IMR-90 (cell line): ENCODE measurements at regions not wholly inside any gene's neighbourhood (a gene's known extent, or its start where the extent isn't known, plus 50 kb on each side); places are given as distances from the start of the nearest gene placed in this dataset.

Source experiments
- ATAC-seq: fragments of 200-7000 bp; cut with Tn5 transposase; 2 replicates; pipeline ENCODE4 v1.9.1; 2020; ENCODE audit warnings: low read depth, mild to moderate bottlenecking, moderate library complexity
- BruUV-seq: library from RNA; stranded (reverse); fragments of 400-500 nt; replicated peaks from 2 replicates; lab custom pipeline; 2021; lab: Mats Ljungman, UMichigan
- CTCF ChIA-PET: fragments of 300-600 bp; formaldehyde crosslinking; extraction: SDS; loops from one replicate; lab custom pipeline; 2021; ENCODE audit warnings: antibody characterized with exemption; lab: Yijun Ruan, JAX
- POLR2A ChIA-PET: fragments of 300-600 bp; sonication (Branson Sonifier 250); formaldehyde crosslinking; loops from one replicate; lab custom pipeline; 2022; ENCODE audit warnings: antibody characterized with exemption; ENCODE audit not compliant: unreplicated experiment; lab: Charles Lee
- DNase-seq: peaks from one replicate; pipeline ENCODE4 v3.0.0; 2013
- H2AFZ ChIP-seq: replicated peaks from 2 replicates; pipeline ENCODE3; 2013; ENCODE audit warnings: low read length, mild to moderate bottlenecking; ENCODE audit not compliant: poor library complexity
- H2AK5ac ChIP-seq: 2 replicates; pipeline ENCODE4 v1.6.1; 2013; ENCODE audit warnings: low read depth, low read length, inconsistent platforms
- H2AK9ac ChIP-seq: replicated peaks from 2 replicates; pipeline ENCODE3; 2013; ENCODE audit warnings: mild to moderate bottlenecking, low read depth, low read length, moderate library complexity; ENCODE audit not compliant: poor library complexity
- H2BK120ac ChIP-seq: 2 replicates; pipeline ENCODE4 v1.6.1; 2013; ENCODE audit warnings: low read depth, low read length, inconsistent platforms
- H2BK15ac ChIP-seq: 3 replicates; pipeline ENCODE4 v1.6.1; 2013; ENCODE audit warnings: low read depth, low read length, inconsistent platforms
- H2BK20ac ChIP-seq: 2 replicates; pipeline ENCODE4 v1.6.1; 2013; ENCODE audit warnings: low read depth, mild to moderate bottlenecking, inconsistent platforms, low read length, moderate library complexity
- H2BK5ac ChIP-seq: 2 replicates; pipeline ENCODE4 v1.6.1; 2013; ENCODE audit warnings: mild to moderate bottlenecking, low read depth, low read length, inconsistent platforms; ENCODE audit not compliant: poor library complexity, severe bottlenecking
- H3K14ac ChIP-seq: replicated peaks from 2 replicates; pipeline ENCODE4 v1.6.1; 2013; ENCODE audit warnings: low read depth, low read length, inconsistent platforms
- H3K18ac ChIP-seq: 2 replicates; pipeline ENCODE4 v1.6.1; 2013; ENCODE audit warnings: low read depth, low read length, control low read depth
- H3K23ac ChIP-seq: 2 replicates; pipeline ENCODE4 v1.6.1; 2013; ENCODE audit warnings: low read depth, low read length, inconsistent platforms
- H3K27ac ChIP-seq: 2 replicates; pipeline ENCODE4 v1.5.1; 2013; ENCODE audit warnings: mild to moderate bottlenecking, control low read depth, low read length; ENCODE audit not compliant: insufficient read depth
- H3K27me3 ChIP-seq: 2 replicates; pipeline ENCODE4 v1.6.1; 2013; ENCODE audit warnings: low read length; ENCODE audit not compliant: control insufficient read depth, insufficient read depth
- H3K36me3 ChIP-seq: 2 replicates; pipeline ENCODE4 v1.6.1; 2013; ENCODE audit warnings: low read length, mixed read lengths; ENCODE audit not compliant: control insufficient read depth, insufficient read depth
- H3K4ac ChIP-seq: 2 replicates; pipeline ENCODE4 v1.6.1; 2013; ENCODE audit warnings: low read depth, low read length, inconsistent platforms
- H3K4me1 ChIP-seq: 2 replicates; pipeline ENCODE4 v1.6.1; 2013; ENCODE audit warnings: low read length, mixed read lengths; ENCODE audit not compliant: control insufficient read depth, insufficient read depth
- H3K4me2 ChIP-seq: 2 replicates; pipeline ENCODE4 v1.6.1; 2013; ENCODE audit warnings: low read depth, mild to moderate bottlenecking, control low read depth, low read length, moderate library complexity
- H3K4me3 ChIP-seq: 2 replicates; pipeline ENCODE4 v1.5.1; 2013; ENCODE audit warnings: low read depth, mild to moderate bottlenecking, control low read depth, low read length, moderate library complexity; ENCODE audit not compliant: insufficient read depth
- H3K56ac ChIP-seq: 2 replicates; pipeline ENCODE4 v1.6.1; 2013; ENCODE audit warnings: low read length, inconsistent platforms; ENCODE audit not compliant: insufficient read depth; ENCODE audit errors: extremely low read depth
- H3K79me1 ChIP-seq, 2 experiments: 2 replicates each; pipeline ENCODE4 v1.6.1; 2013; ENCODE audit warnings: low read length in 2 of 2, inconsistent platforms in 1 of 2, low read depth in 1 of 2
- H3K9ac ChIP-seq: 2 replicates; pipeline ENCODE4 v1.6.1; 2013; ENCODE audit warnings: low read depth, low read length, control low read depth
- H3K9me1 ChIP-seq: 2 replicates; pipeline ENCODE4 v1.6.1; 2013; ENCODE audit warnings: low read length, inconsistent platforms; ENCODE audit not compliant: insufficient read depth
- H3K9me3 ChIP-seq: 2 replicates; pipeline ENCODE4 v1.6.1; 2013; ENCODE audit warnings: low read length; ENCODE audit not compliant: control insufficient read depth, insufficient read depth
- H4K20me1 ChIP-seq: 2 replicates; pipeline ENCODE4 v1.6.1; 2013; ENCODE audit warnings: low read length, inconsistent platforms; ENCODE audit not compliant: insufficient read depth
- H4K5ac ChIP-seq: 2 replicates; pipeline ENCODE4 v1.6.1; 2013; ENCODE audit warnings: mild to moderate bottlenecking, low read depth, low read length, control low read depth
- H4K8ac ChIP-seq, 2 experiments: 2 replicates each; pipeline ENCODE4 v1.6.1; 2013; ENCODE audit warnings: low read depth in 2 of 2, low read length in 2 of 2, control low read depth in 1 of 2, inconsistent platforms in 1 of 2
- H4K91ac ChIP-seq: 2 replicates; pipeline ENCODE4 v1.6.1; 2013; ENCODE audit warnings: low read depth, low read length, inconsistent platforms; ENCODE audit not compliant: insufficient read depth
- BHLHE40 ChIP-seq: fragments of 150-350 bp; IDR thresholded peaks from 2 replicates; pipeline ENCODE4 v1.6.1; 2016; ENCODE audit warnings: mild to moderate bottlenecking, low read depth, low read length
- CEBPB ChIP-seq: IDR thresholded peaks from 2 replicates; pipeline ENCODE4 v1.6.1; 2012; ENCODE audit warnings: low read depth, low read length, improper control_type of control experiment
- CHD1 ChIP-seq: IDR thresholded peaks from 2 replicates; pipeline ENCODE4 v1.6.1; 2012; ENCODE audit warnings: low read depth, low read length, improper control_type of control experiment
- CTCF ChIP-seq: conservative IDR thresholded peaks from 2 replicates; pipeline ENCODE4 v1.5.1; 2012; ENCODE audit warnings: mild to moderate bottlenecking, low read depth, low read length, improper control_type of control experiment
- ELK1 ChIP-seq: fragments of 150-350 bp; IDR thresholded peaks from 2 replicates; pipeline ENCODE4 v1.6.1; 2016; ENCODE audit warnings: low read depth, mild to moderate bottlenecking, low read length, moderate library complexity, borderline replicate concordance
- MAZ ChIP-seq: IDR thresholded peaks from 2 replicates; pipeline ENCODE4 v1.6.1; 2012; ENCODE audit warnings: low read depth, mild to moderate bottlenecking, low read length, improper control_type of control experiment, moderate library complexity, borderline replicate concordance
- MXI1 ChIP-seq: IDR thresholded peaks from 2 replicates; pipeline ENCODE4 v1.6.1; 2012; ENCODE audit warnings: low read depth, mild to moderate bottlenecking, low read length, moderate library complexity, borderline replicate concordance
- NFE2L2 ChIP-seq: fragments of 150-350 bp; IDR thresholded peaks from 2 replicates; pipeline ENCODE4 v1.6.1; 2016; ENCODE audit warnings: low read depth, mild to moderate bottlenecking, low read length
- POLR2A ChIP-seq: IDR thresholded peaks from 2 replicates; pipeline ENCODE4 v1.6.1; 2012; ENCODE audit warnings: mild to moderate bottlenecking, low read depth, low read length
- RAD21 ChIP-seq: IDR thresholded peaks from 2 replicates; pipeline ENCODE4 v1.6.1; 2012; ENCODE audit warnings: low read length, improper control_type of control experiment
- RCOR1 ChIP-seq: IDR thresholded peaks from 2 replicates; pipeline ENCODE4 v1.6.1; 2012; ENCODE audit warnings: mild to moderate bottlenecking, low read length, improper control_type of control experiment; ENCODE audit not compliant: insufficient replicate concordance
- RFX5 ChIP-seq: IDR thresholded peaks from 2 replicates; pipeline ENCODE4 v1.8.0; 2012; ENCODE audit warnings: low read depth, mild to moderate bottlenecking, low read length, moderate library complexity
- SMC3 ChIP-seq: fragments of 150-350 bp; IDR thresholded peaks from 2 replicates; pipeline ENCODE4 v1.6.1; 2016; ENCODE audit warnings: low read depth, mild to moderate bottlenecking, antibody characterized with exemption, low read length, moderate library complexity
- USF2 ChIP-seq: fragments of 150-350 bp; IDR thresholded peaks from 2 replicates; pipeline ENCODE4 v1.6.1; 2017; ENCODE audit warnings: mild to moderate bottlenecking, antibody characterized with exemption, low read length, low read depth
- WGBS, 2 experiments: methylation state at CpG; one replicate each; pipeline versions ENCODE4 v1.1.5 to v1.1.7; 2013; ENCODE audit warnings: missing lambda C conversion rate in 2 of 2; ENCODE audit not compliant: insufficient read length in 1 of 2; ENCODE audit errors: extremely low coverage in 2 of 2; 5-methylcytosine and 5-hydroxymethylcytosine counted together
- dilution Hi-C: fragments of 300-500 bp; cut with HindIII; formaldehyde crosslinking; loops from one replicate; pipeline ENCODE4 v1.14.3; 2018; ENCODE audit warnings: low sequenced_read_pairs; ENCODE audit not compliant: unreplicated experiment
- in situ Hi-C: fragments of 300-500 bp; cut with MboI; formaldehyde crosslinking; loops from 3 replicates; pipeline ENCODE4 v1.14.3; 2019; ENCODE audit warnings: low sequenced_read_pairs, inconsistent platforms, mixed read lengths
- intact Hi-C: fragments of 100-400 bp; cut with micrococcal nuclease; formaldehyde crosslinking; loops from 2 replicates; pipeline ENCODE4 v1.10.0; 2022

DNA sequence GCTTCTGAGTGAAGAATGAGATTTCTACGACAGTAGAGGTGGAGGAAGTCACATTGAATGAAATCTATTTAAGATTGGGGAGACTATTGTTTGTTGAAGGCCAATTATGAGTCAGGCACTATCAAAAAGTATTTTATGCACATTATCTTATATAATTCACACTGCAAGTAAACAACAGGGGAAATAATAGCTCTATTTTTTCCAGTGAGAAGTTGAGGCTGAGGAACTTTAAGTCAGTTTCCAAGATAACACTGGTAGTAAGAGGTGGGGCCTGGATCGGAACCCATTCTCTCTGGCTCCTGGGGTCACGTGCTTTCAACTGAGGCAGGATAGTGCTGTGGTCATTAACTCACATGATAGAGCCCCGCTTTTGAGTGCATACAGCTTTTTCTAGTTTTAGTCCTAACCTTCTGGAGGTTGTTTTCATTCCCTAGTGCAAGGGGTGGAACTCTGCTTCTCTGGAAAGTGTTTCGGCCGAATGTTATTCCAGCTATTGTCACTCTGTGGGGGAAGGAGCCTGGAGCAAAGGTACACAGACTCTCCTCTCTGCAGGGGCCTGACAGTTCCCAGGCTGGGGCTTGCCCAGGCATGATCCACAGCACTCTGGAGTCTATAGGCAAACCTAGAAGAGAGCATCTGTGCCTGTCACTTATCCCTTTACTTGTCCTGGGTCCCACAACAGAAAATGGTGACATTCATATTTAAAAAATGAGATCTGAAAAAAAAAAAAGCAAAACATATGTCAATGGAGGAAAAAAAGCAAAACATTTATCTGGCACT lies 352.4 kb upstream of the ACTBL2 start:
- H3K23ac ChIP-seq: peak overlapping the region; percentile 95
- intact Hi-C loops (no loop called here), dilution Hi-C loops (no loop called here), in situ Hi-C loops (no loop called here)
- no peaks in the 10 kb centered on the region for H4K20me1 ChIP-seq
- H2BK15ac ChIP-seq: peak overlapping the region; percentile 81; the same call in 2 of the 3 replicates
- no TSS peak for BruUV-seq
- ChIA-PET POLR2A (no interaction called here), CTCF (interaction anchor here (0.7 to 1.4 kb wide), 3 partner anchors 10 to 471 kb away, joined by 3 to 4 read pairs (median 4); no protein-coding TSS in a partner anchor)
- H2BK20ac ChIP-seq: peak overlapping the region; percentile 99
- no peaks in the 10 kb centered on the region for H3K27me3 ChIP-seq
- H3K4me3 ChIP-seq: no peak overlapping the region
- peak overlapping the region; percentile 79 for H2AFZ ChIP-seq
- no peak overlapping the region for H3K4me2 ChIP-seq
- H2BK5ac ChIP-seq: peak overlapping the region; percentile 96
- peak overlapping the region; percentile 52 for H3K9ac ChIP-seq
- peak overlapping the region; percentile 99 for H2BK120ac ChIP-seq
- peaks cover 3% of the 10 kb centered on the region; the same call in 1 of the 2 replicates for H3K9me3 ChIP-seq
- H3K27ac ChIP-seq: peak overlapping the region; percentile 94
- peak overlapping the region; percentile 100 for H4K5ac ChIP-seq
- peak; percentile 59 for DNase-seq
- H4K8ac ChIP-seq: peak overlapping the region; percentile 83 to 90
- H4K91ac ChIP-seq: peak overlapping the region; percentile 94
- no peaks in the 10 kb centered on the region for H3K36me3 ChIP-seq
- peak; percentile 88 for ATAC-seq
- no peaks in the 10 kb centered on the region for H3K79me1 ChIP-seq
- peak overlapping the region; percentile 90 for H2AK9ac ChIP-seq
- peaks cover 17% of the 10 kb centered on the region for H3K4me1 ChIP-seq
- H3K56ac ChIP-seq: peak overlapping the region; percentile 74
- peak overlapping the region; percentile 95 for H3K4ac ChIP-seq
- WGBS, 2 experiments: 60% methylated on average over 1 of the region's 6 CpGs; no CpG with 5 or more reads in 1 of the 2 experiments
- peak overlapping the region; percentile 100 for H3K18ac ChIP-seq
- peak overlapping the region; percentile 80 for H2AK5ac ChIP-seq
- H3K9me1 ChIP-seq: peaks cover 7% of the 10 kb centered on the region; the same call in 1 of the 2 replicates
- H3K14ac ChIP-seq: peak overlapping the region; percentile 91
- TF ChIP-seq CEBPB: no peak
- no peak for TF ChIP-seq CTCF
- TF ChIP-seq RFX5: no peak
- TF ChIP-seq POLR2A: no peak
- no peak for TF ChIP-seq RCOR1
- TF ChIP-seq USF2: no peak
- no peak for TF ChIP-seq NFE2L2
- no peak for TF ChIP-seq CHD1
- TF ChIP-seq ELK1: no peak
- no peak for TF ChIP-seq MAZ
- TF ChIP-seq MXI1: no peak
- TF ChIP-seq RAD21: no peak
- no peak for TF ChIP-seq BHLHE40
- TF ChIP-seq SMC3: no peak
